ENCODE measurements at regions not wholly inside any gene's neighbourhood (a gene's known extent, or its start where the extent isn't known, plus 50 kb on each side); places are given as distances from the start of the nearest gene placed in this dataset.

DNA sequence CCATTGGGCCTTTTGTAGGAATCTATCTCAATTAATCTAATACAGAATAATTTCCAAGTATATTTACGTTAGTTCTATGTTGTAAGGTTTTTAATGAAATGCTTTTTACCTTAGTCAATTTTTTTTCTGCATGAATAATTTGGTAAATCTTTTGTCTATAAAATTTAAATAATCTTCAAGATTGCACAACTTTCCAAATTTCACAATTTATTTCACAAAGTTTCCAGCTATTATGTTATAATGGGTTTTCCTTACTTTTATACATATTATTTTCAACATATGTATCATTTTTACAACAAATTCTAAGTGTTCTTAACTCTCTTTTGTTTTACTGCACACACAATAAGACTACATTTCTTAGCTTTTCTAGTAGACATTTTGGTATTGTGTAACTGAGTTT lies 470.7 kb downstream of the ETV1 start:
- no peaks in the 10 kb centered on the region for H3K36me3 ChIP-seq (ENCODE audit: control insufficient read depth in 2 of 2, insufficient read depth in 2 of 2, low read length in 1 of 2)
- in situ Hi-C loops (cut with MboI) (no loop called here), intact Hi-C loops (cut with micrococcal nuclease; ENCODE audit: unreplicated experiment) (no loop called here)
- no peak for DNase-seq (ENCODE audit: low read depth, low spot score)
- FAIRE-seq: no peak
- WGBS (ENCODE audit: insufficient coverage, insufficient replicate concordance, low lambda C conversion rate, missing lambda C conversion rate): 0% methylated on average over 1 of the region's 1 CpG
- no peak for ATAC-seq
- TF ChIP-seq CEBPB (IDR thresholded peaks at IDR 0.05; ENCODE audit: borderline replicate concordance in 1 of 2, low read depth in 2 of 2, low read length in 2 of 2): no peak
- TF ChIP-seq, protein P1, sequence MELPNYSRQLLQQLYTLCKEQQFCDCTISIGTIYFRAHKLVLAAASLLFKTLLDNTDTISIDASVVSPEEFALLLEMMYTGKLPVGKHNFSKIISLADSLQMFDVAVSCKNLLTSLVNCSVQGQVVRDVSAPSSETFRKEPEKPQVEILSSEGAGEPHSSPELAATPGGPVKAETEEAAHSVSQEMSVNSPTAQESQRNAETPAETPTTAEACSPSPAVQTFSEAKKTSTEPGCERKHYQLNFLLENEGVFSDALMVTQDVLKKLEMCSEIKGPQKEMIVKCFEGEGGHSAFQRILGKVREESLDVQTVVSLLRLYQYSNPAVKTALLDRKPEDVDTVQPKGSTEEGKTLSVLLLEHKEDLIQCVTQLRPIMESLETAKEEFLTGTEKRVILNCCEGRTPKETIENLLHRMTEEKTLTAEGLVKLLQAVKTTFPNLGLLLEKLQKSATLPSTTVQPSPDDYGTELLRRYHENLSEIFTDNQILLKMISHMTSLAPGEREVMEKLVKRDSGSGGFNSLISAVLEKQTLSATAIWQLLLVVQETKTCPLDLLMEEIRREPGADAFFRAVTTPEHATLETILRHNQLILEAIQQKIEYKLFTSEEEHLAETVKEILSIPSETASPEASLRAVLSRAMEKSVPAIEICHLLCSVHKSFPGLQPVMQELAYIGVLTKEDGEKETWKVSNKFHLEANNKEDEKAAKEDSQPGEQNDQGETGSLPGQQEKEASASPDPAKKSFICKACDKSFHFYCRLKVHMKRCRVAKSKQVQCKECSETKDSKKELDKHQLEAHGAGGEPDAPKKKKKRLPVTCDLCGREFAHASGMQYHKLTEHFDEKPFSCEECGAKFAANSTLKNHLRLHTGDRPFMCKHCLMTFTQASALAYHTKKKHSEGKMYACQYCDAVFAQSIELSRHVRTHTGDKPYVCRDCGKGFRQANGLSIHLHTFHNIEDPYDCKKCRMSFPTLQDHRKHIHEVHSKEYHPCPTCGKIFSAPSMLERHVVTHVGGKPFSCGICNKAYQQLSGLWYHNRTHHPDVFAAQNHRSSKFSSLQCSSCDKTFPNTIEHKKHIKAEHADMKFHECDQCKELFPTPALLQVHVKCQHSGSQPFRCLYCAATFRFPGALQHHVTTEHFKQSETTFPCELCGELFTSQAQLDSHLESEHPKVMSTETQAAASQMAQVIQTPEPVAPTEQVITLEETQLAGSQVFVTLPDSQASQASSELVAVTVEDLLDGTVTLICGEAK (IDR thresholded peaks at IDR 0.05; ENCODE audit: borderline replicate concordance): no peak
- no peak for TF ChIP-seq RFX5 (IDR thresholded peaks at IDR 0.05; ENCODE audit: low read depth, low read length)
- no peak for TF ChIP-seq PAX8 (IDR thresholded peaks at IDR 0.05)
- no peak for TF ChIP-seq RCOR1 (conservative IDR thresholded peaks at IDR 0.05; ENCODE audit: low read depth, low read length)
- no peak for TF ChIP-seq HDAC6 (IDR thresholded peaks at IDR 0.05; ENCODE audit: unreplicated experiment)
- no peak for TF ChIP-seq CBFB (IDR thresholded peaks at IDR 0.05; ENCODE audit: low read depth)
- TF ChIP-seq ESRRA (IDR thresholded peaks at IDR 0.05; ENCODE audit: low read length): no peak
- no peak for TF ChIP-seq BACH1 (IDR thresholded peaks at IDR 0.05; ENCODE audit: borderline replicate concordance)
- TF ChIP-seq POLR2AphosphoS2 (IDR thresholded peaks at IDR 0.05; ENCODE audit: low read depth, low read length): no peak
- TF ChIP-seq LARP7 (IDR thresholded peaks at IDR 0.05): no peak
- no peak for TF ChIP-seq POU2F2 (IDR thresholded peaks at IDR 0.05; ENCODE audit: borderline replicate concordance, low read depth, low read length)
- no peak for TF ChIP-seq RAD21 (IDR thresholded peaks at IDR 0.05; ENCODE audit: insufficient read depth, low read depth, low read length)
- no peak for TF ChIP-seq KAT2A (conservative IDR thresholded peaks at IDR 0.05; ENCODE audit: control insufficient read depth, low read depth, low read length)
- no peak for TF ChIP-seq NR2F1 (conservative IDR thresholded peaks at IDR 0.05)
- no peak for TF ChIP-seq STAT1 (conservative IDR thresholded peaks at IDR 0.05)
- TF ChIP-seq SMAD1 (IDR thresholded peaks at IDR 0.05; ENCODE audit: low read depth, partially characterized antibody): no peak
- no peak for TF ChIP-seq FOXM1 (IDR thresholded peaks at IDR 0.05; ENCODE audit: low read depth, low read length)
- H3K4me2 ChIP-seq (ENCODE audit: control insufficient read depth, insufficient read depth): no peak overlapping the region
- ChIA-PET RAD21 (ENCODE audit: unreplicated experiment) (no interaction called here), CTCF (no interaction called here), SMC1A (ENCODE audit: uncharacterized antibody, unreplicated experiment) (no interaction called here), POLR2A (no interaction called here)
- no peaks in the 10 kb centered on the region for H3K79me2 ChIP-seq (ENCODE audit: control insufficient read depth, insufficient read depth, low read length)
- H3K27ac ChIP-seq (ENCODE audit: control insufficient read depth, insufficient read depth): no peak overlapping the region
- no peaks in the 10 kb centered on the region for H4K20me1 ChIP-seq (ENCODE audit: control insufficient read depth, insufficient read depth)
- no peaks in the 10 kb centered on the region for H3K4me1 ChIP-seq (ENCODE audit: control insufficient read depth, insufficient read depth, low read length)
- H3K27me3 ChIP-seq (replicated peaks in 1 of 2; ENCODE audit: control insufficient read depth in 2 of 2, insufficient read depth in 2 of 2, low read length in 1 of 2): no peaks in the 10 kb centered on the region
- H2AFZ ChIP-seq (ENCODE audit: control insufficient read depth, low read depth, low read length): no peak overlapping the region
- no TSS peak for BruUV-seq (replicated peaks)
- no peaks in the 10 kb centered on the region for H3K9me3 ChIP-seq (replicated peaks; ENCODE audit: control insufficient read depth, insufficient read depth, low read length)
- no peak overlapping the region for H3K9ac ChIP-seq (ENCODE audit: control insufficient read depth, insufficient read depth, low read length)
- no peak overlapping the region for H3K4me3 ChIP-seq

Measured in GM12878 (cell line).